CD8-positive, alpha-beta memory T cell (primary cell): ENCODE measurements at regions not wholly inside any gene's neighbourhood (a gene's known extent, or its start where the extent isn't known, plus 50 kb on each side); places are given as distances from the start of the nearest gene placed in this dataset.
A peak's percentile ranks its signal among the peaks of the same experiment; 100 is the strongest.

Source experiments
- CTCF ChIA-PET: fragments of 350-600 bp; sonication (Branson Sonifier 250); formaldehyde crosslinking; loops from one replicate; lab custom pipeline; 2021; ENCODE audit warnings: antibody characterized with exemption; lab: Charles Lee
- POLR2A ChIA-PET: fragments of 350-600 bp; sonication (Branson Sonifier 250); formaldehyde crosslinking; loops from one replicate; lab custom pipeline; 2021; ENCODE audit warnings: antibody characterized with exemption; lab: Charles Lee
- DNase-seq, 5 donors: peaks; one replicate each; pipeline versions ENCODE4 v3.0.0 to v3.0.0-alpha.2; 2020 to 2022; ENCODE audit warnings: mixed read lengths in 1 of 5
- H3K27ac ChIP-seq: one replicate; pipeline ENCODE4 v1.7.0; 2013; ENCODE audit warnings: low read depth, mild to moderate bottlenecking, low read length, moderate library complexity
- H3K27me3 ChIP-seq: 2 replicates; pipeline ENCODE4 v1.7.0; 2013; ENCODE audit warnings: low read length, mild to moderate bottlenecking; ENCODE audit not compliant: insufficient read depth, poor library complexity, severe bottlenecking
- H3K36me3 ChIP-seq: 2 replicates; pipeline ENCODE4 v1.7.0; 2013; ENCODE audit warnings: mild to moderate bottlenecking, low read length, moderate library complexity; ENCODE audit not compliant: insufficient read depth
- H3K4me1 ChIP-seq: 2 replicates; pipeline ENCODE4 v1.7.0; 2013; ENCODE audit warnings: mild to moderate bottlenecking, low read length, moderate library complexity; ENCODE audit not compliant: insufficient read depth
- H3K4me3 ChIP-seq: 2 replicates; pipeline ENCODE4 v1.7.0; 2013; ENCODE audit warnings: mild to moderate bottlenecking, low read length
- H3K9me3 ChIP-seq: 2 replicates; pipeline ENCODE4 v1.7.0; 2013; ENCODE audit warnings: mild to moderate bottlenecking, low read length
- H3K27ac Mint-ChIP-seq, 8 donors: one replicate each; pipeline ENCODE4 v1.8.0; 2020 to 2021; ENCODE audit warnings: mixed read lengths in 8 of 8, mild to moderate bottlenecking in 6 of 8, inconsistent platforms in 3 of 8, moderate library complexity in 3 of 8
- H3K27me3 Mint-ChIP-seq, 2 donors: one replicate each; pipeline ENCODE4 v1.8.0; 2020 to 2021; ENCODE audit warnings: mixed read lengths in 2 of 2, mild to moderate bottlenecking in 1 of 2, moderate library complexity in 1 of 2
- H3K36me3 Mint-ChIP-seq, 3 donors: one replicate each; pipeline ENCODE4 v1.8.0; 2020 to 2021; ENCODE audit warnings: mixed read lengths in 3 of 3, inconsistent platforms in 1 of 3, mild to moderate bottlenecking in 1 of 3
- H3K4me1 Mint-ChIP-seq, 3 donors: one replicate each; pipeline ENCODE4 v1.8.0; 2020 to 2021; ENCODE audit warnings: mixed read lengths in 3 of 3, inconsistent platforms in 1 of 3, mild to moderate bottlenecking in 1 of 3
- H3K4me3 Mint-ChIP-seq, 7 donors: one replicate each; pipeline ENCODE4 v1.8.0; 2020 to 2021; ENCODE audit warnings: mixed read lengths in 7 of 7, mild to moderate bottlenecking in 6 of 7, moderate library complexity in 4 of 7, inconsistent platforms in 2 of 7
- H3K9me3 Mint-ChIP-seq, 5 donors: one replicate each; pipeline ENCODE4 v1.8.0; 2020 to 2022; ENCODE audit warnings: mixed read lengths in 5 of 5, mild to moderate bottlenecking in 3 of 5, moderate library complexity in 2 of 5, inconsistent platforms in 1 of 5

GRCh38 chr4:100900134-100900533 is 382.3 kb upstream of the EMCN start:
- no peak for DNase-seq
- CTCF ChIA-PET = no interaction called here
- Mint-ChIP-seq H3K27ac (no peak overlapping the region), H3K4me3 (no peak overlapping the region), H3K27me3 (peaks cover 2 to 4% of the 10 kb centered on the region in 2 donors), H3K36me3 (peaks cover 3 to 6% (median 4%) of the 10 kb centered on the region in 3 donors), H3K9me3 (no peaks in the 10 kb centered on the region), H3K4me1 (peaks cover 9 to 13% (median 12%) of the 10 kb centered on the region in 3 donors)
- no peaks in the 10 kb centered on the region for H3K36me3 ChIP-seq
- peaks cover 8% of the 10 kb centered on the region for H3K4me1 ChIP-seq
- POLR2A ChIA-PET = no interaction called here
- H3K4me3 ChIP-seq = no peak overlapping the region
- no peaks in the 10 kb centered on the region for H3K27me3 ChIP-seq
- H3K27ac ChIP-seq = no peak overlapping the region
- no peaks in the 10 kb centered on the region for H3K9me3 ChIP-seq

GRCh38 chr4:100898844-100899243 is 381.0 kb upstream of the EMCN start:
- H3K36me3 ChIP-seq = no peaks in the 10 kb centered on the region
- Mint-ChIP-seq H3K4me1 (peaks cover 12 to 19% (median 18%) of the 10 kb centered on the region in 3 donors), H3K4me3 (no peak overlapping the region), H3K9me3 (no peaks in the 10 kb centered on the region), H3K27me3 (peaks cover 2 to 4% of the 10 kb centered on the region in 2 donors), H3K27ac (no peak overlapping the region), H3K36me3 (peaks cover 3 to 6% (median 4%) of the 10 kb centered on the region in 3 donors)
- no peak overlapping the region for H3K27ac ChIP-seq
- H3K4me3 ChIP-seq = no peak overlapping the region
- DNase-seq = no peak
- no peaks in the 10 kb centered on the region for H3K27me3 ChIP-seq
- peaks cover 13% of the 10 kb centered on the region for H3K4me1 ChIP-seq
- CTCF ChIA-PET = interaction anchor here (1.3 kb wide), 1 partner anchor 807 kb away, joined by 3 read pairs; no protein-coding TSS in a partner anchor
- POLR2A ChIA-PET = no interaction called here
- no peaks in the 10 kb centered on the region for H3K9me3 ChIP-seq

- peak in 2 of 5 donors; percentile 8 to 37 for DNase-seq
- Mint-ChIP-seq H3K36me3 (peaks cover 2 to 8% (median 4%) of the 10 kb centered on the region in 3 donors), H3K4me3 (peak overlapping the region; percentile 81 to 92 (median 89)), H3K27ac (peak overlapping the region; percentile 53 to 95 (median 90)), H3K4me1 (peaks cover 12 to 19% (median 18%) of the 10 kb centered on the region in 3 donors), H3K27me3 (peaks cover 2 to 4% of the 10 kb centered on the region in 2 donors), H3K9me3 (peaks cover 3 to 10% (median 5%) of the 10 kb centered on the region in 5 donors)
- Histone ChIP-seq H3K4me1 (peaks cover 13% of the 10 kb centered on the region), H3K4me3 (peak overlapping the region; percentile 68), H3K27ac (no peak overlapping the region), H3K36me3 (no peaks in the 10 kb centered on the region), H3K27me3 (no peaks in the 10 kb centered on the region), H3K9me3 (no peaks in the 10 kb centered on the region)
- POLR2A ChIA-PET = no interaction called here
- CTCF ChIA-PET = no interaction called here
These were observed 377.9 kb upstream of the EMCN start for GRCh38 chr4:100895556-100896197.

GRCh38 chr4:100894339-100894870 is 376.6 kb upstream of the EMCN start:
- no peak for DNase-seq
- peak overlapping the region in 5 of 7 donors; percentile 81 to 90 (median 89) for H3K4me3 Mint-ChIP-seq
- peaks cover 12 to 19% (median 18%) of the 10 kb centered on the region in 3 donors for H3K4me1 Mint-ChIP-seq

GRCh38 chr4:100891808-100892207 is 374.0 kb upstream of the EMCN start:
- ChIA-PET CTCF (no interaction called here), POLR2A (no interaction called here)
- Mint-ChIP-seq H3K4me1 (peaks cover 12 to 19% (median 18%) of the 10 kb centered on the region in 3 donors), H3K4me3 (no peak overlapping the region), H3K27ac (no peak overlapping the region), H3K36me3 (peaks cover 4 to 21% (median 5%) of the 10 kb centered on the region in 3 donors), H3K9me3 (peaks cover 13 to 24% (median 16%) of the 10 kb centered on the region in 5 donors), H3K27me3 (no peaks in the 10 kb centered on the region)
- Histone ChIP-seq H3K4me3 (no peak overlapping the region), H3K27me3 (no peaks in the 10 kb centered on the region), H3K9me3 (no peaks in the 10 kb centered on the region), H3K4me1 (peaks cover 13% of the 10 kb centered on the region), H3K36me3 (no peaks in the 10 kb centered on the region), H3K27ac (no peak overlapping the region)
- DNase-seq = no peak

More at GRCh38 chr4:100894339-100894870, 376.6 kb upstream of the EMCN start:
- Mint-ChIP-seq H3K9me3 (peaks cover 9 to 15% (median 10%) of the 10 kb centered on the region in 5 donors), H3K27ac (peak overlapping the region in 2 of 8 donors; percentile 89 to 95), H3K36me3 (peaks cover 0 to 15% (median 4%) of the 10 kb centered on the region in 3 donors), H3K27me3 (peaks cover 2 to 4% of the 10 kb centered on the region in 2 donors)
- no peaks in the 10 kb centered on the region for H3K27me3 ChIP-seq
- POLR2A ChIA-PET = no interaction called here
- no peaks in the 10 kb centered on the region for H3K36me3 ChIP-seq
- H3K27ac ChIP-seq = no peak overlapping the region
- H3K4me1 ChIP-seq = peaks cover 13% of the 10 kb centered on the region
- H3K4me3 ChIP-seq = no peak overlapping the region
- no peaks in the 10 kb centered on the region for H3K9me3 ChIP-seq
- CTCF ChIA-PET = no interaction called here

GRCh38 chr4:100889898-100890297 is 372.1 kb upstream of the EMCN start:
- ChIA-PET CTCF (no interaction called here), POLR2A (no interaction called here)
- no peak for DNase-seq
- Mint-ChIP-seq H3K27me3 (no peaks in the 10 kb centered on the region), H3K36me3 (peaks cover 0 to 33% (median 8%) of the 10 kb centered on the region in 3 donors), H3K4me1 (peaks cover 3 to 4% (median 3%) of the 10 kb centered on the region in 3 donors), H3K27ac (no peak overlapping the region), H3K4me3 (no peak overlapping the region), H3K9me3 (peaks cover 26 to 40% (median 33%) of the 10 kb centered on the region in 5 donors)
- H3K4me1 ChIP-seq = peaks cover 3% of the 10 kb centered on the region
- H3K27me3 ChIP-seq = no peaks in the 10 kb centered on the region
- H3K9me3 ChIP-seq = no peaks in the 10 kb centered on the region
- no peaks in the 10 kb centered on the region for H3K36me3 ChIP-seq
- H3K27ac ChIP-seq = no peak overlapping the region
- H3K4me3 ChIP-seq = no peak overlapping the region

GRCh38 chr4:100889401-100889800 is 371.6 kb upstream of the EMCN start:
- ChIA-PET CTCF (no interaction called here), POLR2A (no interaction called here)
- Histone ChIP-seq H3K36me3 (no peaks in the 10 kb centered on the region), H3K4me3 (no peak overlapping the region), H3K9me3 (no peaks in the 10 kb centered on the region), H3K4me1 (no peaks in the 10 kb centered on the region), H3K27ac (no peak overlapping the region), H3K27me3 (no peaks in the 10 kb centered on the region)
- Mint-ChIP-seq H3K27ac (no peak overlapping the region), H3K36me3 (peaks cover 0 to 36% (median 8%) of the 10 kb centered on the region in 3 donors), H3K4me3 (no peak overlapping the region), H3K4me1 (no peaks in the 10 kb centered on the region), H3K27me3 (no peaks in the 10 kb centered on the region), H3K9me3 (peaks cover 29 to 40% (median 33%) of the 10 kb centered on the region in 5 donors)
- no peak for DNase-seq

GRCh38 chr4:100882661-100883060 is 364.8 kb upstream of the EMCN start:
- Mint-ChIP-seq H3K4me3 (no peak overlapping the region), H3K9me3 (peaks cover 18 to 25% (median 25%) of the 10 kb centered on the region in 5 donors), H3K4me1 (no peaks in the 10 kb centered on the region), H3K27ac (no peak overlapping the region), H3K27me3 (no peaks in the 10 kb centered on the region), H3K36me3 (peaks cover 0 to 24% (median 5%) of the 10 kb centered on the region in 3 donors)
- Histone ChIP-seq H3K36me3 (no peaks in the 10 kb centered on the region), H3K27ac (no peak overlapping the region), H3K27me3 (no peaks in the 10 kb centered on the region), H3K4me3 (no peak overlapping the region), H3K4me1 (no peaks in the 10 kb centered on the region), H3K9me3 (no peaks in the 10 kb centered on the region)
- ChIA-PET POLR2A (no interaction called here), CTCF (no interaction called here)
- no peak for DNase-seq
